HG02798 (cell line): ENCODE measurements at regions not wholly inside any gene's neighbourhood (a gene's known extent, or its start where the extent isn't known, plus 50 kb on each side); places are given as distances from the start of the nearest gene placed in this dataset.
"Not testable (repeated sequence)": the region's sequence is repeated elsewhere in the genome, so short reads cannot be mapped to it uniquely, and the experiment has no call there.

Source experiments
- ATAC-seq: cut with Tn5 transposase; IDR thresholded peaks from one replicate; pipeline ENCODE4 v1.9.1; 2021; ENCODE audit warnings: mild to moderate bottlenecking; ENCODE audit not compliant: unreplicated experiment, poor library complexity

- ATAC-seq, result not testable (repeated sequence)
Observed at GRCh38 chr9:117851836-117852461, 147.7 kb downstream of the TLR4 start.

- no peak for ATAC-seq
Observed at GRCh38 chr9:117858561-117858960, 154.4 kb downstream of the TLR4 start.

- ATAC-seq, result no peak
Observed at GRCh38 chr9:117860849-117861248, 156.6 kb downstream of the TLR4 start.

GRCh38 chr9:117864385-117865057, 160.3 kb downstream of the TLR4 start:
- no peak for ATAC-seq

- ATAC-seq, result no peak
Observed at GRCh38 chr9:117868594-117868993, 164.4 kb downstream of the TLR4 start.

GRCh38 chr9:117869287-117869686, 165.1 kb downstream of the TLR4 start:
- ATAC-seq, result no peak

- ATAC-seq, result no peak
Observed at GRCh38 chr9:117869712-117870111, 165.5 kb downstream of the TLR4 start.

GRCh38 chr9:117873664-117874063, 169.5 kb downstream of the TLR4 start:
- ATAC-seq, result no peak

GRCh38 chr9:117875886-117876285, 171.7 kb downstream of the TLR4 start:
- ATAC-seq, result no peak

GRCh38 chr9:117882171-117882570, 178.0 kb downstream of the TLR4 start:
- ATAC-seq, result no peak

GRCh38 chr9:117886616-117887015, 182.4 kb downstream of the TLR4 start:
- ATAC-seq, result no peak

GRCh38 chr9:117887383-117887782, 183.2 kb downstream of the TLR4 start:
- ATAC-seq, result no peak

- ATAC-seq, result no peak
Observed at GRCh38 chr9:117887941-117888340, 183.7 kb downstream of the TLR4 start.

GRCh38 chr9:117903453-117903852, 199.2 kb downstream of the TLR4 start:
- no peak for ATAC-seq

GRCh38 chr9:117906763-117907162, 202.6 kb downstream of the TLR4 start:
- ATAC-seq, result no peak

- no peak for ATAC-seq
Observed at GRCh38 chr9:117907420-117907819, 203.2 kb downstream of the TLR4 start.

GRCh38 chr9:117916291-117916690, 212.1 kb downstream of the TLR4 start:
- ATAC-seq, result no peak

- ATAC-seq, result no peak
Observed at GRCh38 chr9:117917873-117918272, 213.7 kb downstream of the TLR4 start.

GRCh38 chr9:117919538-117919937, 215.3 kb downstream of the TLR4 start:
- ATAC-seq, result no peak

GRCh38 chr9:117926031-117926658, 221.9 kb downstream of the TLR4 start:
- no peak for ATAC-seq

- peak; percentile 48 for ATAC-seq
Observed at GRCh38 chr9:117927354-117927753, 223.2 kb downstream of the TLR4 start.

- ATAC-seq, result no peak
Observed at GRCh38 chr9:117929868-117930267, 225.7 kb downstream of the TLR4 start.
